H1 (cell line): ENCODE measurements at regions not wholly inside any gene's neighbourhood (a gene's known extent, or its start where the extent isn't known, plus 50 kb on each side); places are given as distances from the start of the nearest gene placed in this dataset.
A peak's percentile ranks its signal among the peaks of the same experiment; 100 is the strongest.

ENCODE experiments used
- CTCF ChIA-PET: fragments of 300-600 bp; sonication (Branson Sonifier 250); formaldehyde crosslinking; loops from one replicate; lab custom pipeline; 2021; ENCODE audit not compliant: partially characterized antibody; lab: Charles Lee
- POLR2A ChIA-PET: fragments of 300-600 bp; sonication (Branson Sonifier 250); formaldehyde crosslinking; loops from one replicate; lab custom pipeline; 2021; ENCODE audit warnings: inconsistent platforms; ENCODE audit not compliant: partially characterized antibody; lab: Charles Lee
- DNase-seq, 2 experiments: peaks; one replicate each; pipeline versions ENCODE4 v3.0.0 to v3.0.0-alpha.2; 2010 to 2022; ENCODE audit warnings: low spot score in 2 of 2, low read depth in 1 of 2, mixed read lengths in 1 of 2
- FAIRE-seq: peaks from 2 replicates; lab custom pipeline; 2011; peaks lifted over from hg19 to GRCh38; lab: Jason Lieb, UNC
- H2AFZ ChIP-seq: 2 replicates; pipeline ENCODE4 v1.8.1; 2012; ENCODE audit warnings: low read length, inconsistent platforms
- H2AK5ac ChIP-seq: 2 replicates; pipeline ENCODE4 v1.6.1; 2013; ENCODE audit warnings: low read depth, low read length
- H2BK120ac ChIP-seq: replicated peaks from 2 replicates; pipeline ENCODE3; 2013; ENCODE audit warnings: low read depth, low read length, inconsistent platforms
- H2BK12ac ChIP-seq: 2 replicates; pipeline ENCODE4 v1.6.1; 2013; ENCODE audit warnings: low read depth, low read length
- H2BK15ac ChIP-seq: 2 replicates; pipeline ENCODE4 v1.6.1; 2013; ENCODE audit warnings: low read length
- H2BK20ac ChIP-seq: 2 replicates; pipeline ENCODE4 v1.6.1; 2013; ENCODE audit warnings: low read length
- H2BK5ac ChIP-seq: 2 replicates; pipeline ENCODE4 v1.6.1; 2013; ENCODE audit warnings: low read depth, low read length
- H3K14ac ChIP-seq: 2 replicates; pipeline ENCODE4 v1.6.1; 2013; ENCODE audit warnings: inconsistent platforms; ENCODE audit not compliant: insufficient read length
- H3K18ac ChIP-seq: 2 replicates; pipeline ENCODE4 v1.6.1; 2013; ENCODE audit warnings: low read length; ENCODE audit errors: extremely low read depth
- H3K23ac ChIP-seq: 2 replicates; pipeline ENCODE4 v1.6.1; 2013; ENCODE audit warnings: inconsistent platforms; ENCODE audit not compliant: insufficient read length
- H3K23me2 ChIP-seq: 2 replicates; pipeline ENCODE4 v1.6.1; 2013; ENCODE audit warnings: low read depth, low read length
- H3K27ac ChIP-seq: 2 replicates; pipeline ENCODE4 v1.6.1; 2011; ENCODE audit warnings: low read depth, low read length, inconsistent platforms
- H3K27me3 ChIP-seq, 4 experiments: replicated peaks in 1 of 4; 1 replicate in 1 of 4; 2 replicates in 3 of 4; pipeline versions ENCODE4 v1.6.1 to v1.8.1; 2011 to 2013; ENCODE audit warnings: low read length in 3 of 4, mild to moderate bottlenecking in 3 of 4, inconsistent platforms in 2 of 4, mixed read lengths in 2 of 4, moderate library complexity in 1 of 4; ENCODE audit not compliant: control insufficient read depth in 3 of 4, insufficient read depth in 3 of 4; ENCODE audit errors: extremely low read depth in 1 of 4
- H3K36me3 ChIP-seq, 4 experiments: 2 replicates each; pipeline versions ENCODE4 v1.6.1 to v1.8.1; 2011 to 2013; ENCODE audit warnings: mild to moderate bottlenecking in 4 of 4, low read length in 3 of 4, moderate library complexity in 2 of 4, control low read depth in 1 of 4, inconsistent platforms in 1 of 4; ENCODE audit not compliant: insufficient read depth in 4 of 4, control insufficient read depth in 2 of 4
- H3K4ac ChIP-seq: replicated peaks from 2 replicates; pipeline ENCODE3; 2013; ENCODE audit warnings: low read length, low read depth, mixed read lengths, inconsistent platforms; ENCODE audit not compliant: insufficient read length
- H3K4me1 ChIP-seq, 4 experiments: replicated peaks in 1 of 4; 1 replicate in 1 of 4; 2 replicates in 3 of 4; pipeline versions ENCODE4 v1.6.1 to v1.8.1; 2011 to 2013; ENCODE audit warnings: low read length in 3 of 4, inconsistent platforms in 2 of 4, mixed read lengths in 1 of 4; ENCODE audit not compliant: insufficient read depth in 4 of 4, control insufficient read depth in 3 of 4
- H3K4me2 ChIP-seq, 2 experiments: 2 replicates each; pipeline versions ENCODE4 v1.6.1 to v1.8.1; 2011 to 2013; ENCODE audit warnings: low read depth in 2 of 2, low read length in 2 of 2, control low read depth in 1 of 2, inconsistent platforms in 1 of 2, mild to moderate bottlenecking in 1 of 2; ENCODE audit not compliant: insufficient read depth in 1 of 2
- H3K4me3 ChIP-seq, 4 experiments: fragments of 200-600, 300-600 bp in 1 of 4; sonication (generic), shearing (Covaris generic), sonication (Bioruptor Twin) in 1 of 4; 2 replicates each; pipeline versions ENCODE4 v1.5.1 to v1.8.1; 2011 to 2016; ENCODE audit warnings: low read length in 4 of 4, low read depth in 3 of 4, control low read depth in 2 of 4, inconsistent platforms in 2 of 4, mild to moderate bottlenecking in 2 of 4, mixed read lengths in 1 of 4, moderate library complexity in 1 of 4; ENCODE audit not compliant: insufficient read depth in 2 of 4; ENCODE audit errors: extremely low read depth in 1 of 4
- H3K56ac ChIP-seq: replicated peaks from 2 replicates; pipeline ENCODE3; 2013; ENCODE audit warnings: low read depth, mild to moderate bottlenecking, mixed read lengths, low read length, inconsistent platforms; ENCODE audit not compliant: insufficient read length
- H3K79me1 ChIP-seq: 2 replicates; pipeline ENCODE4 v1.6.1; 2013; ENCODE audit warnings: low read depth, low read length, control low read depth
- H3K79me2 ChIP-seq, 2 experiments: 2 replicates each; pipeline versions ENCODE4 v1.6.1 to v1.8.1; 2012 to 2013; ENCODE audit warnings: low read length in 2 of 2, mild to moderate bottlenecking in 2 of 2, inconsistent platforms in 1 of 2; ENCODE audit not compliant: insufficient read depth in 2 of 2, control insufficient read depth in 1 of 2
- H3K9ac ChIP-seq, 4 experiments: replicated peaks in 1 of 4; 1 replicate in 1 of 4; 2 replicates in 3 of 4; pipeline versions ENCODE4 v1.6.1 to v1.8.1; 2011 to 2013; ENCODE audit warnings: low read depth in 3 of 4, low read length in 3 of 4, control low read depth in 2 of 4, mild to moderate bottlenecking in 2 of 4, moderate library complexity in 2 of 4, inconsistent platforms in 1 of 4; ENCODE audit errors: extremely low read depth in 1 of 4
- H3K9me3 ChIP-seq, 2 experiments: 2 replicates each; pipeline versions ENCODE4 v1.6.1 to v1.8.1; 2012 to 2013; ENCODE audit warnings: mild to moderate bottlenecking in 2 of 2, moderate library complexity in 2 of 2, control low read depth in 1 of 2, inconsistent platforms in 1 of 2, low read depth in 1 of 2, low read length in 1 of 2, mixed read lengths in 1 of 2; ENCODE audit not compliant: insufficient read depth in 2 of 2
- H4K20me1 ChIP-seq, 2 experiments: replicated peaks in 1 of 2; 2 replicates each; pipeline versions ENCODE3 to v1.8.1; 2011 to 2013; ENCODE audit warnings: inconsistent platforms in 2 of 2, low read length in 2 of 2, mild to moderate bottlenecking in 1 of 2; ENCODE audit not compliant: insufficient read depth in 2 of 2, control insufficient read depth in 1 of 2
- H4K5ac ChIP-seq: 2 replicates; pipeline ENCODE4 v1.6.1; 2013; ENCODE audit warnings: low read length, low read depth, mixed read lengths, inconsistent platforms; ENCODE audit not compliant: insufficient read length
- H4K8ac ChIP-seq: 2 replicates; pipeline ENCODE4 v1.8.0; 2013; ENCODE audit warnings: mild to moderate bottlenecking, moderate library complexity, low read length, inconsistent platforms; ENCODE audit not compliant: insufficient read depth; ENCODE audit errors: extremely low read depth
- H4K91ac ChIP-seq: replicated peaks from 2 replicates; pipeline ENCODE3; 2013; ENCODE audit warnings: low read length, mixed read lengths, inconsistent platforms; ENCODE audit not compliant: insufficient read length
- ASH2L ChIP-seq: fragments of 200-600, 300-600 bp; sonication (generic); IDR thresholded peaks from one replicate; pipeline ENCODE4 v1.7.1; 2017; ENCODE audit warnings: low read length
- CBX5 ChIP-seq: fragments of 300-800, 300-1000 bp; sonication (generic); IDR thresholded peaks from 2 replicates; pipeline ENCODE4 v1.7.1; 2016; ENCODE audit warnings: antibody characterized with exemption, low read length, low read depth
- CBX8 ChIP-seq: fragments of 300-800, 300-1000 bp; sonication (generic); IDR thresholded peaks from 2 replicates; pipeline ENCODE4 v1.7.1; 2016; ENCODE audit warnings: low read depth, low read length, borderline replicate concordance
- CHD1 ChIP-seq: IDR thresholded peaks from 2 replicates; pipeline ENCODE4 v1.6.1; 2012; ENCODE audit warnings: low read depth, low read length, improper control_type of control experiment
- HDAC2 ChIP-seq, 2 experiments: fragments of 300-600 bp in 1 of 2; sonication (generic) in 1 of 2; IDR thresholded peaks; 2 replicates each; pipeline ENCODE4 v1.6.1; 2011 to 2012; ENCODE audit warnings: low read depth in 2 of 2, low read length in 2 of 2, mild to moderate bottlenecking in 2 of 2, moderate library complexity in 2 of 2, borderline replicate concordance in 1 of 2, inconsistent platforms in 1 of 2
- HDAC6 ChIP-seq: IDR thresholded peaks from one replicate; pipeline ENCODE4 v1.7.1; 2012; ENCODE audit warnings: low read depth, mild to moderate bottlenecking, inconsistent platforms, low read length, moderate library complexity
- JUN ChIP-seq: IDR thresholded peaks from 2 replicates; pipeline ENCODE4 v1.6.1; 2011; ENCODE audit warnings: low read depth, mild to moderate bottlenecking, improper control_type of control experiment, low read length
- KDM5A ChIP-seq: fragments of 200-600 bp; IDR thresholded peaks from 2 replicates; pipeline ENCODE4 v1.7.1; 2012; ENCODE audit warnings: mild to moderate bottlenecking, low read length, inconsistent platforms, mixed read lengths
- MAFK ChIP-seq: IDR thresholded peaks from 2 replicates; pipeline ENCODE4 v1.6.1; 2012; ENCODE audit warnings: low read depth, mild to moderate bottlenecking, improper control_type of control experiment, low read length
- POU5F1 ChIP-seq: IDR thresholded peaks from 2 replicates; pipeline ENCODE4 v1.6.1; 2011; ENCODE audit warnings: low read depth, mild to moderate bottlenecking, low read length, moderate library complexity
- RFX5 ChIP-seq: IDR thresholded peaks from 2 replicates; pipeline ENCODE4 v1.6.1; 2011; ENCODE audit warnings: low read depth, low read length, improper control_type of control experiment, borderline replicate concordance
- TAF7 ChIP-seq: optimal IDR thresholded peaks from 2 replicates; pipeline ENCODE3; 2011; ENCODE audit warnings: low read depth, mild to moderate bottlenecking, inconsistent platforms, low read length, moderate library complexity, borderline replicate concordance
- WGBS, 2 experiments: shearing (Covaris generic) in 1 of 2; methylation state at CpG; one replicate each; pipeline versions ENCODE4 v1.1.6 to v1.1.7; 2013 to 2015; ENCODE audit warnings: low lambda C conversion rate in 2 of 2, mixed read lengths in 2 of 2, inconsistent platforms in 1 of 2, low coverage in 1 of 2, missing lambda C conversion rate in 1 of 2; ENCODE audit not compliant: insufficient replicate concordance in 2 of 2, insufficient coverage in 1 of 2, insufficient read length in 1 of 2; ENCODE audit errors: extremely low coverage in 1 of 2, missing lambda C conversion rate in 1 of 2; 5-methylcytosine and 5-hydroxymethylcytosine counted together

GRCh38 chr16:85205747-85206471 lies 93.6 kb upstream of the CIBAR2 start:
- no peak overlapping the region for H4K91ac ChIP-seq
- H2AFZ ChIP-seq: no peak overlapping the region
- peak overlapping the region; percentile 68; the same call in 1 of the 2 replicates for H2BK12ac ChIP-seq
- no peaks in the 10 kb centered on the region for H3K36me3 ChIP-seq
- no peak overlapping the region for H4K8ac ChIP-seq
- ChIA-PET POLR2A (interaction anchor here (1.4 kb wide), 1 partner anchor 23 kb away, joined by 3 read pairs; no protein-coding TSS in a partner anchor), CTCF (interaction anchor here (0.6 to 1.9 kb wide), 5 partner anchors 30 to 615 kb away, joined by 3 to 6 read pairs (median 4); no protein-coding TSS in a partner anchor)
- H3K9ac ChIP-seq: no peak overlapping the region
- no peak overlapping the region for H2BK20ac ChIP-seq
- H3K23me2 ChIP-seq: no peaks in the 10 kb centered on the region
- H2AK5ac ChIP-seq: no peak overlapping the region
- peaks cover 0 to 7% of the 10 kb centered on the region in 2 experiments; a peak in 1 of 4 replicates for H3K79me2 ChIP-seq
- H3K9me3 ChIP-seq: no peaks in the 10 kb centered on the region
- no peak overlapping the region for H3K4me3 ChIP-seq
- DNase-seq (no peak), FAIRE-seq (no peak)
- peaks cover 7% of the 10 kb centered on the region; the same call in 1 of the 2 replicates for H3K79me1 ChIP-seq
- H2BK120ac ChIP-seq: peak overlapping the region; percentile 5
- H3K56ac ChIP-seq: no peak overlapping the region
- peaks cover 3 to 45% (median 33%) of the 10 kb centered on the region in 4 experiments for H3K4me1 ChIP-seq
- H4K20me1 ChIP-seq: peaks cover 0 to 3% of the 10 kb centered on the region in 2 experiments
- WGBS, 2 experiments: 87% methylated on average over 11 of the region's 23 CpGs; no CpG with 5 or more reads in 1 of the 2 experiments
- 0 out of 2 replicates have a peak overlapping the region, but pooled peaks have one; percentile 18 for H2BK5ac ChIP-seq
- H3K14ac ChIP-seq: no peak overlapping the region
- no peak overlapping the region for H4K5ac ChIP-seq
- peak overlapping the region; percentile 79; the same call in 1 of the 2 replicates for H3K18ac ChIP-seq
- no peaks in the 10 kb centered on the region for H3K27me3 ChIP-seq
- H2BK15ac ChIP-seq: 0 out of 2 replicates have a peak overlapping the region, but pooled peaks have one; percentile 6
- H3K23ac ChIP-seq: no peak overlapping the region
- H3K4me2 ChIP-seq: peak overlapping the region in 1 of 2 experiments; percentile 6; a peak in 1 of 4 replicates
- peak overlapping the region; percentile 12 for H3K4ac ChIP-seq
- no peak overlapping the region; the same call in 1 of the 2 replicates for H3K27ac ChIP-seq
- TF ChIP-seq JUN (no peak), KDM5A (no peak), ASH2L (no peak), MAFK (no peak), CBX8 (no peak), HDAC6 (no peak), CBX5 (no peak), TAF7 (no peak), CHD1 (no peak), POU5F1 (no peak), RFX5 (no peak), HDAC2 (IDR thresholded peaks at IDR 0.05; ENCODE audit: borderline replicate concordance in 1 of 2, low read depth in 2 of 2, low read length in 2 of 2) (no peak)
